HT1080 (cell line): ENCODE measurements at regions not wholly inside any gene's neighbourhood (a gene's known extent, or its start where the extent isn't known, plus 50 kb on each side); places are given as distances from the start of the nearest gene placed in this dataset.

ENCODE experiments used
- DNase-seq: peaks from one replicate; pipeline ENCODE4 v3.0.0-alpha.2; 2015; ENCODE audit warnings: low read depth

DNA sequence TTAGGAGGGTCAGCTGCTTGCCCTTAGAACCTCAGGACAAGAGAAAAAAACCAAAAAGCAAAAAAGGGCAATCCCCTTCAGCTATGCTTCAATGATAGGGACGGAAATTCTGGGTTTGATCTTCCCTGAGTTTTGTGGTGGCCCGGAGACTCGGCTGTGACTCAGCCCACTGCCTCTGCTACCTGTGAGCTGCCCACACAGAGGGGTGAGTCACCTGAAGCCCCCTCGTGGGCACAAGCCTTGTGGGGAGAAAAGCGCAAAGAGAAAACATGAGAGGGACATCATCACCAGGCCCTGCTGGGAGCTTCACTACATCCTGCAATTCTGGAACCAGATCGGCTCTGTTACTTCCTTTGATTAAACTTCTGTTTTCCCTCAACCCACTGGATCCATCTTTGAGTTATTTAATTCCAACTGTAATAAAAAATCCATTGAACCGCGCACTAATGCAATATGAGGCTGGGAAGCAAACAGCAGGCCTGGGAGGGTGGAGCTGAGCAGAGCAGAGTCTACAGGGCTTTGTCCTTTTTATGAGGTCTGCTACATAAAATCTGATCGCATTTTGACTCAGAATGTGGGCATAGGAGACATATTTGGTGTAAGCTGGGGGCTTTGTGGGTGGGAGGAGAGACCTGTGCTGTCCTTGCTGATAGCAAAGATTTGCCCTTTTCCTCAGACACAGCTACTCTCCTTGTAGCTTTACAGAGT lies 58.7 kb upstream of the STUM start:
- no peak for DNase-seq

DNA sequence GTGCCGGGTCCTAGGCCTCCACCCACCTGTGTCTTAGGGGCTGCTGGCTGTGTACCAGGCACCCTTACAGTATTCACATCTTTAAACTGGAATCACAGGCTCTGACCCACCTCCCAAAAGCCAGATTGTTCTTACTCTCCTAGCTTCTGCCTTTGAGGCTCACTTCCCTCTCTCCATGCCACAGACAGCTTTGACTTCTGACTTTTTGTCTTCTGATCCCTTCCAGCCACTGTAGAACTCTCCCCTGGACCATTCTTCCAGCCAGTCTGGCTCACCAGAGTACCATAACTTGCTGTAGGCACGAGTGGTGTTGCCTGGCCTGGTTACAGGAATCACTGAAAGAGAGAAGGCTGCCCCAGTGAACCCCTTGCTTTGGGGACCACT lies 58.1 kb upstream of the STUM start:
- no peak for DNase-seq

DNA sequence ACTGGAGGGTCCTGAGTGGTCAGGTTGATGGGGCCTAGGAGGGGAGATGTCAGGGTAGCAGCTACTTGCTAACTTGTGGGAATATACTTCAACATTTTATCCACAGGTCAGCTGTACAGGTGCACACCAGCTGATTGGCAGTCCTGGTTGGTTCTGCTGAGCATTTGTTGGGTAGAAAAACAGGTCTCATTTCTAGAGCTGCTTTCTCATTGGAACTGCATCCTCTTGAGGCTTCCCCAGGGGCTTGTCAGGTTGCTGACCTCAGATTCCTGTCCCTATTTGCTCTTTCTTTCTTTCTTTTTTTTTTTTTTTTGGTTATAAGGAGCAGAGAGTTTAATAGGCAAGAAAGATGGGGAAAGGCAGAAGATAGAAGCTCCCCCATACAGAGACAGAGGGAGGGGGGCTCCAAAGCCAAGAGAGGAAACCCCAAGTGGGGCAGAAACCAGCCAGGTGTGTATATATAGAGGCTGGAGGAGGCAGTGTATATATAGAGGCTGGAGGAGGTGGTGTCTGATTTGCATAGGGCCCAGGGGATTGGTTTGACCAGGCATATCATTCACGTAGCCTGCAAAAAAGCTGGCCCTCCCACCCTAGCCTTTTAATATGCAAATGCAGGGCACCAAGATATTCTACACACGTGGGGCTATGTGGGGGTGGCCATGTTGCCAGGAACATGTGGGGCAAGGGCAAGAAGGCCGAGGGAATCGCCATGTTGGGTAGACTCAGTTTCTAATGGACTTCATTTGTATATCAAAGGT lies 57.3 kb upstream of the STUM start:
- DNase-seq = no peak

DNA sequence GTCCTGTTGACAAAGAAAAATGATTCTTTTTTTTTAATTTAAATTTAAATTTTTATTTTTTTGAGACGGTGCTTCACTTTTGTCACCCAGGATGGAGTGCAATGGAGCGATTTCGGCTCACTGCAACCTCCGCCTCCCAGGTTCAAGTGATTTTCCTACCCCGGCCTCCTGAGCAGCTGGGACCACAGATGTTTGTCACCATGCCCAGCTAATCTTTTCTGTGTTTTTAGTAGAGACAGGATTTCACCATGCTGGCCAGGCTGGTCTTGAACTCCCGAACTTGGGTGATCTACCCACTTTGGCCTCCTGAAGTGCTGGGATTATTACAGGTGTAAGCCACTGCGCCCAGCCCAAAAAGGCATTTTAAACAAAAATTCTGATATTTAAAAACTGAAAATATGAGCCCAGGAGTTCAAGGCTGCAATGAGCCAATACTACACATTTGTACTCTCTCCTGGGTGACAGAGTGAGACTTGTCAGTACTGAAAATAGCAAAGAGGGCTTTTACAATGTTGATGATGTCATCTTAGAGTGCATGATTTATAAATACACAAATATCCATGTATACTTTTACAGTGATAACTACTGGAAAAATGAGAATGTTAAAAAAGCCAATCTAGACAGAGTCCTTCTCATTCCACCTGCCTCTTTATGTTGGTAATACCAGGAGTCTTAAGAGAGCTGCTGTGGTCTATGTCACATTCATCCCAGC lies 56.0 kb upstream of the STUM start:
- no peak for DNase-seq

DNA sequence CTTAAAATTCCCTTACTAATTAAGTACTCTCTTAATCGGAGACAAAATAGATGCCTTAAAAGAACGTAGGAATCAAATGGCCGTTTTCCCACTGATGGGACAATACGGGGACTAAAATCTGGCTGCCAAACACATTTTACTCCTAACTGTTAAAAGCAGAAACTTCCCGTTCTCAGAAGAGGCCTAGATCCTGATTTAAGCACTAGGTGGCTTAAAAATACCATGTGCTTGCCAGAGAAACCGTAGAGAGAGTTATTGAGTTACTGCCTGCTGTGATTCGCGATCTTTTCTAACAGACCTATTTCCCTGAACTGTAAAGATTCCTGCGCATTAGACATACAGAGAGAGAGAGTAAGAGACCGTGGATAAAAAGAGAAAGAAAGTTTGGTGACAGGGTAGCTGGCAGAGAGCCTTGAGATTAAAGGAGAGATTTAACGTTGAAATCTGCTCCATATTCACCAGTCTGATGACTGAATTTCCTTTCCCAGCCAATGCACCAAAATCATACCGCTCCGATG lies 54.4 kb upstream of the STUM start:
- DNase-seq = no peak

DNA sequence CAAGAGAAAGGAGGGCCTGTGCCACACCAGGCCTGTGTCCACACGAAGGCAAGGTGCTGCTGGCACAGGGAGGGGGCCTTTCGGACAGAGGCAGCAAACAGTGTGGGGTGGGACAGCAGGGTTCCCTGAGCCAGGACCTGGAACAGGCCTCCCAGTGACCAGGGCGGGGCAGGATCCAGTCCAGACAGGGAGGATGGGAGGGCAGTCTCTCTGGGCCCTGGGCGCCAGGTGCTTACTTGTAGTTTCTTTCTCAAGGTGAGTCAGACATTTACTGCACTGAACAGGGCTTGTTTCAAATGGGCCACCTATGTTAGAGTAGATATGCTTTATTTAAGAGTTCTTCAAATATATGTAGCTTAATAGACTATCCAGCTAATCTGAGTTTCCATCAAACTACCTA lies 52.8 kb upstream of the STUM start:
- DNase-seq = no peak

DNA sequence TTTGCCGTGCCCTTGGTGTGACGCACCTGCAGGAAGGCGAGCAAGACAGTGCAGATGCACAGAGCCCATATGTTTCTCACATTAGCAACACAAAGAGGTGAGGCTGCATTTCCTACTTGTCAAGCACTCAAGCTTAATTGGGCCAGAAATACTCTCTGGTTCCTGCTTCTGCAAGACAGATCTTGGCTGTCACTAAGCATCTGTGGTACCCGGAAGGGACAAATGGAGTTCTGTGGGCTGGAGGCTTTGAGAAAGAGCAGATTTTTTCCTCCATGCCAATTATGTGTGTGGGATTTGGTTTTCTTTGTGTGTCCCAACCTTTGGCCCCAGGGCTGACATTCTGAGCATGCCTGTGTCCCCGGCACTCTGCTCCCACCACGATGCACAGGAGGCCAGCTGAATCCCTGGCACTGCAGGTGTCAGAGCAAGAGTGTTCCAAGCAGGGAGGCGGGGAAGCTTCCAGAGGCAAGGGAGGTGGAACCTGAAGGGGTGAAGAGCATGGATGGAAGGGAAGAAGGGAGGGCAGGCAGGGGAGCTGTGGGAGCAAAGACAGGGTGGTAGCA lies 52.0 kb upstream of the STUM start:
- no peak for DNase-seq

DNA sequence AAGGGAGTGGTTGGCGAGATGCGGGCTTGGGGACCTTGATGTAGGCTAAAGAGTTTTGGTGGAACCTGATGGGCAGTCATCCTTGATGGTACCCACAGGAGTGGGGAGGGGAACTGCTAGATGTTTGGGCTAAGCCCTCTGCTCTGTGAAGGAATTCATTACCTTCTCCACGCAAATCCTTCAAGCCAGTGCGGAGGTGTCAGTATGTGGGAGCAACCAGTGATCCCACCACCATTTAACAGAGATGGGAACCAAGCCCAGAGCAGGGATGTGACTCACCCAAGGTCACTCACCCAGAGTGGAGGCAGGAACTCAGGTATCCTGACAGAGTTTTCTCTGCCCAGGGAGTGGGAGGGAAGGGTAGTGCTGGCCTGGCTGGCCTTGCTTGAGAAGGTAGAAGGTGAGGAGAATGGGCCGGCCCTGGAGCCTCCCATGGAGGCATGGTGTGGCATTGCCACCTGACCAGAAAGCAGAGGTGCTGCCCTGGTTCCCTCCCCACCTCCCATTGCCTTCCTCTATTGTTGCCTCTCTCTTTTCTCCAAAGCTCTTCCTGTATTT lies 51.2 kb upstream of the STUM start:
- DNase-seq = no peak

DNA sequence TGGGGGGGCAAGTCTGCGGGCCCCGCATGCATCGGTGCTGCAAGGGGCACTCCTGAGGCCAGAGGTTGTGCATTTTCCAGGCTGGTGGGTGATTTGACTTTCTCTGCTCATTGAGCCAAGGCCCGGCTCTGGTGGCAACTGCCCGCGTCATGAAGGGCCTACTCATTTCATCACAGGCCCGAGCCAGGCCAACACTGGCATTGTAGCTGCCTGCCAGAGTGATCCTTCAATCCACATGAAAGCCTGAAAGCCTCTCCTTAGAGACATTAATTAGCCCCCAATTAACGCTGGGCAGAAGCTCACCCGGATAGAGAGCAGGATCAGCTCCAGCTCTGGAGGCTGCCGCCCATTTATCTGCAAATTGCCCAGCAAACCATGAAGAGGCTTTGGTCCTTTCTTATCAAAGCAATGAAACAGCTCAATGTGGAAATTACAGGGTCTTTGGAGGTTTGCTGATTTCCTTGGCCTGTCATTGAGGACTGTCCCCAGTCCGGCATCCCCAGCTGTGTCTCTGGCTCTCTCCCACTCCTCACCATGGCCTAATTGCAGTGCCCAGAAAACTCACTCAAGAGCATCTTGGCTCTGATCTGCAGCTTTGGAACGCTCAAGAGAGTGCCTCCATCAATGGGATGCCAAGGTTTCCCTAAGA lies 50.4 kb upstream of the STUM start:
- DNase-seq = no peak

DNA sequence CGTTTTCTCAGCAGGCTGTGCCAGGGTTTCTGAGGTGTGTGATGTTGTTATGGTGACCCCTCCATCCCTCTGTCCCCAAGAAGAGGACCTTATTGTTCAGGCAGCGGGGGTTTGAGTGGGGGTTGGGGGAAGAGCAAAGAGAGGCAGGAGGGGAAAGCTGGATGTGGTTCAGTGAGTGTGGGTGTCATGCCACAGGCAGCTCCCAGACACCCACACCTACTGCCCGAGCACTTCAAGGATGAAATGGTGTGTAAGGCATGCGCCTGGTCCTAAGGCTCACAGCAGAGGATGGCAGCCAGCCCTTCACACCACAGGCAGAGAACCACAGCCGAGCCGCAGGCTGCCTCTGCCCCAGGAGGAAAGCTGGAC lies 49.9 kb upstream of the STUM start:
- DNase-seq = no peak
